Smooth muscle cell (in vitro differentiated cells): ENCODE measurements at regions not wholly inside any gene's neighbourhood (a gene's known extent, or its start where the extent isn't known, plus 50 kb on each side); places are given as distances from the start of the nearest gene placed in this dataset.

ENCODE experiments used
- DNase-seq: peaks from one replicate; lab custom pipeline; 2025; ENCODE audit not compliant: unreplicated experiment; lab: John Stamatoyannopoulos, UW
- H2AFZ ChIP-seq: fragments of 200-600 bp; sonication (generic); 2 replicates; pipeline ENCODE4 v1.6.0; 2016; ENCODE audit warnings: antibody characterized with exemption, low read depth, mild to moderate bottlenecking
- H3F3A ChIP-seq: fragments of 200-600 bp; sonication (generic); 2 replicates; pipeline ENCODE4 v1.6.0; 2017; ENCODE audit warnings: antibody characterized with exemption, low read depth
- H3K27ac ChIP-seq: fragments of 200-600 bp; sonication (generic); 2 replicates; pipeline ENCODE4 v1.5.1; 2016; ENCODE audit warnings: low read depth, mild to moderate bottlenecking
- H3K27me3 ChIP-seq: fragments of 200-600 bp; sonication (generic); 2 replicates; pipeline ENCODE4 v1.6.1; 2016; ENCODE audit warnings: low read depth, mild to moderate bottlenecking
- H3K36me3 ChIP-seq: fragments of 200-600 bp; sonication (generic); 2 replicates; pipeline ENCODE4 v1.5.1; 2016; ENCODE audit warnings: low read depth
- H3K4me1 ChIP-seq: fragments of 200-600 bp; sonication (generic); 2 replicates; pipeline ENCODE4 v1.5.1; 2016; ENCODE audit warnings: low read depth
- H3K4me2 ChIP-seq: fragments of 200-600 bp; sonication (generic); 2 replicates; pipeline ENCODE4 v1.6.0; 2016; ENCODE audit warnings: mild to moderate bottlenecking
- H3K4me3 ChIP-seq: fragments of 200-600 bp; sonication (generic); 2 replicates; pipeline ENCODE4 v1.5.1; 2016; ENCODE audit warnings: mild to moderate bottlenecking
- H3K79me2 ChIP-seq: fragments of 200-600 bp; sonication (generic); 2 replicates; pipeline ENCODE4 v1.6.0; 2016; ENCODE audit warnings: low read depth, mild to moderate bottlenecking
- H3K9ac ChIP-seq: fragments of 200-600 bp; sonication (generic); 2 replicates; pipeline ENCODE4 v1.6.0; 2016; ENCODE audit warnings: low read depth
- H3K9me3 ChIP-seq: fragments of 200-600 bp; sonication (generic); replicated peaks from 2 replicates; pipeline ENCODE4 v1.5.1; 2016; ENCODE audit warnings: low read depth
- H4K20me1 ChIP-seq: fragments of 200-600 bp; sonication (generic); 2 replicates; pipeline ENCODE4 v1.6.0; 2016; ENCODE audit warnings: low read depth
- CTCF ChIP-seq: fragments of 200-600 bp; sonication (generic); IDR thresholded peaks from 2 replicates; pipeline ENCODE4 v1.5.1; 2017; ENCODE audit warnings: borderline replicate concordance, mild to moderate bottlenecking, antibody characterized with exemption; ENCODE audit not compliant: insufficient read depth, poor library complexity, severe bottlenecking
- WGBS: methylation state at CpG from one replicate; pipeline ENCODE4 v1.1.7; 2016; ENCODE audit warnings: low lambda C conversion rate; 5-methylcytosine and 5-hydroxymethylcytosine counted together

GRCh38 chr12:85476756-85477155, 196.7 kb downstream of the ALX1 start:
- Histone ChIP-seq H3K27me3 (no peaks in the 10 kb centered on the region), H3K4me2 (no peak overlapping the region), H3K36me3 (no peaks in the 10 kb centered on the region), H2AFZ (no peak overlapping the region), H4K20me1 (no peaks in the 10 kb centered on the region), H3K4me1 (no peaks in the 10 kb centered on the region), H3K27ac (no peak overlapping the region), H3K4me3 (no peak overlapping the region), H3K9me3 (no peaks in the 10 kb centered on the region), H3K9ac (no peak overlapping the region), H3K79me2 (no peaks in the 10 kb centered on the region), H3F3A (no peaks in the 10 kb centered on the region)
- DNase-seq = no peak
- TF ChIP-seq CTCF = no peak

GRCh38 chr12:85484387-85484786, 204.4 kb downstream of the ALX1 start:
- DNase-seq = no peak
- no peaks in the 10 kb centered on the region for H3K27me3 ChIP-seq
- 93% methylated on average over 1 of the region's 1 CpG for WGBS
- H3K4me2 ChIP-seq = no peak overlapping the region
- H4K20me1 ChIP-seq = no peaks in the 10 kb centered on the region
- H3F3A ChIP-seq = no peaks in the 10 kb centered on the region
- no peak overlapping the region for H3K4me3 ChIP-seq
- H2AFZ ChIP-seq = no peak overlapping the region
- TF ChIP-seq CTCF = no peak
- no peaks in the 10 kb centered on the region for H3K4me1 ChIP-seq
- no peaks in the 10 kb centered on the region for H3K9me3 ChIP-seq
- H3K27ac ChIP-seq = no peak overlapping the region
- no peaks in the 10 kb centered on the region for H3K36me3 ChIP-seq
- no peak overlapping the region for H3K9ac ChIP-seq
- H3K79me2 ChIP-seq = no peaks in the 10 kb centered on the region

GRCh38 chr12:85489194-85489593, 209.2 kb downstream of the ALX1 start:
- WGBS = 89% methylated on average over 1 of the region's 1 CpG

More at GRCh38 chr12:85489194-85489593, 209.2 kb downstream of the ALX1 start:
- no peaks in the 10 kb centered on the region for H3K4me1 ChIP-seq
- no peaks in the 10 kb centered on the region for H4K20me1 ChIP-seq
- no peak for TF ChIP-seq CTCF
- H3K4me2 ChIP-seq = no peak overlapping the region
- H3K27ac ChIP-seq = no peak overlapping the region
- no peaks in the 10 kb centered on the region for H3F3A ChIP-seq
- H3K9me3 ChIP-seq = no peaks in the 10 kb centered on the region
- H3K9ac ChIP-seq = no peak overlapping the region
- H3K36me3 ChIP-seq = no peaks in the 10 kb centered on the region
- no peaks in the 10 kb centered on the region for H3K27me3 ChIP-seq
- no peak for DNase-seq
- no peak overlapping the region for H2AFZ ChIP-seq
- H3K4me3 ChIP-seq = no peak overlapping the region
- no peaks in the 10 kb centered on the region for H3K79me2 ChIP-seq
